ENCODE measurements at regions not wholly inside any gene's neighbourhood (a gene's known extent, or its start where the extent isn't known, plus 50 kb on each side); places are given as distances from the start of the nearest gene placed in this dataset.
A peak's percentile ranks its signal among the peaks of the same experiment; 100 is the strongest.
"Not testable (repeated sequence)": the region's sequence is repeated elsewhere in the genome, so short reads cannot be mapped to it uniquely, and the experiment has no call there.

GRCh38 chr6:163748886-163749285, 334.4 kb downstream of the QKI start:
- DNase-seq = no peak
- CTCF ChIA-PET = no interaction called here
- BruUV-seq (replicated peaks) = no TSS peak
- no peak overlapping the region for H3K27ac Mint-ChIP-seq (ENCODE audit: unreplicated experiment)
- H3K4me3 Mint-ChIP-seq (ENCODE audit: low read depth, unreplicated experiment) = no peak overlapping the region
- intact Hi-C loops (cut with micrococcal nuclease; ENCODE audit: unreplicated experiment) = no loop called here
- peaks cover 4% of the 10 kb centered on the region for H3K9me3 Mint-ChIP-seq (ENCODE audit: low read depth, unreplicated experiment)
- no peaks in the 10 kb centered on the region for H3K27me3 Mint-ChIP-seq (ENCODE audit: unreplicated experiment)
- TF ChIP-seq, protein P1, sequence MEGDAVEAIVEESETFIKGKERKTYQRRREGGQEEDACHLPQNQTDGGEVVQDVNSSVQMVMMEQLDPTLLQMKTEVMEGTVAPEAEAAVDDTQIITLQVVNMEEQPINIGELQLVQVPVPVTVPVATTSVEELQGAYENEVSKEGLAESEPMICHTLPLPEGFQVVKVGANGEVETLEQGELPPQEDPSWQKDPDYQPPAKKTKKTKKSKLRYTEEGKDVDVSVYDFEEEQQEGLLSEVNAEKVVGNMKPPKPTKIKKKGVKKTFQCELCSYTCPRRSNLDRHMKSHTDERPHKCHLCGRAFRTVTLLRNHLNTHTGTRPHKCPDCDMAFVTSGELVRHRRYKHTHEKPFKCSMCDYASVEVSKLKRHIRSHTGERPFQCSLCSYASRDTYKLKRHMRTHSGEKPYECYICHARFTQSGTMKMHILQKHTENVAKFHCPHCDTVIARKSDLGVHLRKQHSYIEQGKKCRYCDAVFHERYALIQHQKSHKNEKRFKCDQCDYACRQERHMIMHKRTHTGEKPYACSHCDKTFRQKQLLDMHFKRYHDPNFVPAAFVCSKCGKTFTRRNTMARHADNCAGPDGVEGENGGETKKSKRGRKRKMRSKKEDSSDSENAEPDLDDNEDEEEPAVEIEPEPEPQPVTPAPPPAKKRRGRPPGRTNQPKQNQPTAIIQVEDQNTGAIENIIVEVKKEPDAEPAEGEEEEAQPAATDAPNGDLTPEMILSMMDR (IDR thresholded peaks at IDR 0.05; ENCODE audit: unreplicated experiment) = no peak
- H3K4me1 Mint-ChIP-seq (ENCODE audit: low read depth, unreplicated experiment) = peaks cover 7% of the 10 kb centered on the region
- H3K36me3 Mint-ChIP-seq (ENCODE audit: insufficient read depth, unreplicated experiment) = no peaks in the 10 kb centered on the region

- TF ChIP-seq, protein P1 (IDR thresholded peaks at IDR 0.05; ENCODE audit: unreplicated experiment) = no peak
- peaks cover 7% of the 10 kb centered on the region for H3K4me1 Mint-ChIP-seq (ENCODE audit: low read depth, unreplicated experiment)
- no peak overlapping the region for H3K4me3 Mint-ChIP-seq (ENCODE audit: low read depth, unreplicated experiment)
- H3K27me3 Mint-ChIP-seq (ENCODE audit: unreplicated experiment) = no peaks in the 10 kb centered on the region
- CTCF ChIA-PET = no interaction called here
- H3K9me3 Mint-ChIP-seq (ENCODE audit: low read depth, unreplicated experiment) = peaks cover 4% of the 10 kb centered on the region
- BruUV-seq (replicated peaks) = no TSS peak
- H3K27ac Mint-ChIP-seq (ENCODE audit: unreplicated experiment) = no peak overlapping the region
- no peak for DNase-seq
- intact Hi-C loops (cut with micrococcal nuclease; ENCODE audit: unreplicated experiment) = no loop called here
- no peaks in the 10 kb centered on the region for H3K36me3 Mint-ChIP-seq (ENCODE audit: insufficient read depth, unreplicated experiment)
Observed at GRCh38 chr6:163748036-163748435, 333.5 kb downstream of the QKI start.

- H3K4me3 Mint-ChIP-seq (ENCODE audit: low read depth, unreplicated experiment); H3K27me3 Mint-ChIP-seq (ENCODE audit: unreplicated experiment); CTCF ChIA-PET; H3K9me3 Mint-ChIP-seq (ENCODE audit: low read depth, unreplicated experiment); H3K36me3 Mint-ChIP-seq (ENCODE audit: insufficient read depth, unreplicated experiment); BruUV-seq (replicated peaks); H3K27ac Mint-ChIP-seq (ENCODE audit: unreplicated experiment); H3K4me1 Mint-ChIP-seq (ENCODE audit: low read depth, unreplicated experiment); intact Hi-C loops (cut with micrococcal nuclease; ENCODE audit: unreplicated experiment); DNase-seq: not testable (repeated sequence)
Observed at GRCh38 chr6:163747058-163747457, 332.5 kb downstream of the QKI start.

DNA sequence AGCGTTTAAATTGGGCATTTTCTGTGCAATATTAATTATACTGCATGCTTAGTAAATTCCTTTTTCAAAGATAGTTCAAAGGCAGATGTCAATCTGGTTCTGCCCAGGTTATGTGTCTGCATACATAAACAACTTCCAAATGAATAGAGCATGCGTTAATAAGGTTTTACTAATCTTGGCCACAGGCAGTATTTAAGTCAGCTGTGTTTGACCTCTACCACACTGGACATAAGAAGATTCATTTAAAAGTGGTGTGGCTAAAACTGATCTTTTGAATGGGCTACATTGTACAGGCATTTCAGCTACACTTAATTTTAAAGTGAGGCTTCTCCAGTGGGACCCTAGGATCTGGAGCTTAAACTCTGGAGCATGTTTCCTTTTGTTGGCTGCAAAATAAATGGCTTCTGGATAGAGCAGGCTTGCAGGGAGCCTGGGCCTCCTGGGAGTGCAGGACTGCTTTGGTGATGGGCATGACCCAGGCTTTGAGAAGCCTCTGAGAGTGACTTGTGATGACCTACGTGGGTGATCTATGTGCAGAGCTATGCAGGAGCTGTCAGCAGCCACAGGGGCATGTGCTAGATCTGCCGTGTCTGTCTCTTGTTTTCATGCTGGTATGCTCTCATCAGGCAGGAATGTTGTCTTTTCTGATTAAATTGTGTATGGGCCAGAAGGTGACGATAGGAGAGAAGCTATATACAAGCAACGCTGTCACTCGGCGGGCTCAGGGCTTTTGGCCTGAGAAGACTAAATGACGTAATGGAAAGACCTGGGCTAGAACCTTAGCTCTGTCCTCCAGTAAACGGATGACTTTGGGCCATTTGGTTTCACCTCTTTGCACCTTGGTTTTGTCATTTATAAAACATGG, 331.2 kb downstream of the QKI start:
- DNase-seq = no peak
- intact Hi-C loops (cut with micrococcal nuclease; ENCODE audit: unreplicated experiment) = no loop called here
- TF ChIP-seq, protein P1 (IDR thresholded peaks at IDR 0.05; ENCODE audit: unreplicated experiment) = no peak
- CTCF ChIA-PET = no interaction called here
- no TSS peak for BruUV-seq (replicated peaks)
- Mint-ChIP-seq H3K27ac (ENCODE audit: unreplicated experiment) (peak overlapping the region; percentile 40), H3K27me3 (ENCODE audit: unreplicated experiment) (no peaks in the 10 kb centered on the region), H3K4me1 (ENCODE audit: low read depth, unreplicated experiment) (peaks cover 7% of the 10 kb centered on the region), H3K36me3 (ENCODE audit: insufficient read depth, unreplicated experiment) (no peaks in the 10 kb centered on the region), H3K4me3 (ENCODE audit: low read depth, unreplicated experiment) (no peak overlapping the region), H3K9me3 (ENCODE audit: low read depth, unreplicated experiment) (no peaks in the 10 kb centered on the region)
